Heart right ventricle (tissue), 16 donors: ENCODE measurements at regions not wholly inside any gene's neighbourhood (a gene's known extent, or its start where the extent isn't known, plus 50 kb on each side); places are given as distances from the start of the nearest gene placed in this dataset.

Experiments
- ATAC-seq, 8 donors: fragments of 200-7000 bp; cut with Tn5 transposase; one replicate each; pipeline ENCODE4 v1.9.1; 2020; ENCODE audit warnings: mild to moderate bottlenecking in 8 of 8, moderate library complexity in 8 of 8, moderate number of reproducible peaks in 1 of 8
- DNase-seq, 2 donors: peaks; one replicate each; pipeline ENCODE4 v3.0.0-alpha.2; 2020
- H3K27ac ChIP-seq, 10 donors: fragments of 200-600 bp; sonication (generic) in 2 of 10; one replicate each; pipeline versions ENCODE4 v1.5.0 to v1.8.0; 2020 to 2022; ENCODE audit warnings: mild to moderate bottlenecking in 3 of 10
- H3K27me3 ChIP-seq, 7 donors: fragments of 200-600 bp; one replicate each; pipeline ENCODE4 v1.8.0; 2021 to 2022; ENCODE audit warnings: mild to moderate bottlenecking in 2 of 7
- H3K36me3 ChIP-seq, 9 donors: fragments of 200-600 bp; sonication (generic) in 1 of 9; one replicate each; pipeline versions ENCODE4 v1.5.0 to v1.8.0; 2020 to 2022; ENCODE audit warnings: mild to moderate bottlenecking in 2 of 9
- H3K4me1 ChIP-seq, 9 donors: fragments of 200-600 bp; sonication (generic) in 1 of 9; one replicate each; pipeline versions ENCODE4 v1.5.0 to v1.8.0; 2020 to 2022; ENCODE audit warnings: mild to moderate bottlenecking in 4 of 9
- H3K4me3 ChIP-seq, 10 donors: fragments of 200-600 bp; sonication (generic) in 2 of 10; one replicate each; pipeline versions ENCODE4 v1.5.0 to v1.8.0; 2020 to 2022; ENCODE audit warnings: mild to moderate bottlenecking in 7 of 10, moderate library complexity in 2 of 10
- H3K9me3 ChIP-seq, 11 donors: fragments of 200-600 bp in 10 of 11; sonication (generic) in 2 of 11; one replicate each; pipeline versions ENCODE4 v1.5.0 to v1.8.0; 2013 to 2022; ENCODE audit warnings: mild to moderate bottlenecking in 2 of 11, control low read depth in 1 of 11, moderate library complexity in 1 of 11
- WGBS, 2 donors: extraction: QIAGEN DNeasy Blood & Tissue Kit; methylation state at CpG; one replicate each; pipeline ENCODE4 v1.1.7; 2013; ENCODE audit warnings: inconsistent platforms in 1 of 2; 5-methylcytosine and 5-hydroxymethylcytosine counted together
- intact Hi-C, 10 donors: fragments of 100-400 bp; cut with DNase I; formaldehyde crosslinking; loops; one replicate each; pipeline versions ENCODE4 v1.11.1 to v1.14.2; 2022
- TF ChIP-seq, protein P1 (sequence below), 9 donors: fragments of 200-600 bp; sonication (generic) in 2 of 9; IDR thresholded peaks; one replicate each; pipeline versions ENCODE4 v1.5.0 to v1.8.0; 2021 to 2022; ENCODE audit warnings: antibody characterized with exemption in 9 of 9, mild to moderate bottlenecking in 5 of 9, moderate library complexity in 1 of 9
- donor health status: Arrhythmogenic right ventricular cardiomyopathy.
- donor health status: ischemic (EF 13 %, LVEDD 7.1; RV severe dilation, severe dysfunction).
- donor health status: healthy with polysubstance abuse.
- donor health status: DM: no; HTN: yes; CAD: no.
- donor health status: DM: no; HTN: no; CAD: no.
- donor health status: ischemic (EF 25% LVEDD 6.9; RV normal size, moderate dysfunction).
- donor health status: ischemic (EF 25% LVEDD 5.7; RV mildly dilated, moderate dysfunction).
- donor health status: healthy.
- donor health status: DM: yes; HTN: yes; CAD: no.
- donor health status: Ischemic cardiomyopathy.
- donor health status: ischemic (EF 35%, LVEDD 5.7; RV mildly dilated, moderate dysfunction).
- donor health status: nonischemic (EF 11% LVEDD 7.7; RV severe dilation, severe dysfunction).
- donor health status: DM: yes; HTN: yes; CAD: no.
- donor health status: PGD.
- donor health status: ischemic (EF 29% LVEDD 5.4; RV normal size, mild dysfunction).
- donor health status: nonischemic (EF 23%, LVEDD 6.1; RV moderate dilation, normal function).

DNA sequence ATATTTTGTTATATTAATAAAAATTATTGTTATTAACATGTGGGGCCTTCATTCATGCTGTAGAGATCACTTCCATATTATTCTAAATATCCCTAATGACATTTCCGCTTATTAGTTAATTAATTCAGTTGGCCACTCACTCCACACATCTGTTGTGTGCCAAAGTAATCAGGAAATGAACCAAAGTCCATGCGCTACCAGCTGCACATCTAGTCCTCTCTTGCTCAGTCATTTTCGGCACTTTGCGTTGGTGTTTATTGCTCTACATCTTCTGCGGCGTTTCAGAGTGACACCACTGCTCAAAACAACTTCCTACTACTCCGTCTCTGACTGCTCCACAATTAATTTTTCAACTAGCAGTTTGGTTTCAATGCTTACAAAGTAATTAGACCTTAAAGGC lies 101.4 kb upstream of the ZFHX3 start:
- no peak for DNase-seq
- Histone ChIP-seq H3K4me1 (peaks cover 0 to 44% (median 4%) of the 10 kb centered on the region in 9 donors), H3K27ac (peak overlapping the region in 1 of 10 donors; percentile 20), H3K9me3 (no peaks in the 10 kb centered on the region), H3K4me3 (no peak overlapping the region), H3K27me3 (no peaks in the 10 kb centered on the region), H3K36me3 (no peaks in the 10 kb centered on the region)
- 51 to 67% methylated on average over 7 of the region's 7 CpGs for WGBS, 2 donors
- ATAC-seq: no peak
- intact Hi-C loops: no loop called here
- TF ChIP-seq, protein P1, sequence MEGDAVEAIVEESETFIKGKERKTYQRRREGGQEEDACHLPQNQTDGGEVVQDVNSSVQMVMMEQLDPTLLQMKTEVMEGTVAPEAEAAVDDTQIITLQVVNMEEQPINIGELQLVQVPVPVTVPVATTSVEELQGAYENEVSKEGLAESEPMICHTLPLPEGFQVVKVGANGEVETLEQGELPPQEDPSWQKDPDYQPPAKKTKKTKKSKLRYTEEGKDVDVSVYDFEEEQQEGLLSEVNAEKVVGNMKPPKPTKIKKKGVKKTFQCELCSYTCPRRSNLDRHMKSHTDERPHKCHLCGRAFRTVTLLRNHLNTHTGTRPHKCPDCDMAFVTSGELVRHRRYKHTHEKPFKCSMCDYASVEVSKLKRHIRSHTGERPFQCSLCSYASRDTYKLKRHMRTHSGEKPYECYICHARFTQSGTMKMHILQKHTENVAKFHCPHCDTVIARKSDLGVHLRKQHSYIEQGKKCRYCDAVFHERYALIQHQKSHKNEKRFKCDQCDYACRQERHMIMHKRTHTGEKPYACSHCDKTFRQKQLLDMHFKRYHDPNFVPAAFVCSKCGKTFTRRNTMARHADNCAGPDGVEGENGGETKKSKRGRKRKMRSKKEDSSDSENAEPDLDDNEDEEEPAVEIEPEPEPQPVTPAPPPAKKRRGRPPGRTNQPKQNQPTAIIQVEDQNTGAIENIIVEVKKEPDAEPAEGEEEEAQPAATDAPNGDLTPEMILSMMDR (IDR thresholded peaks at IDR 0.05): no peak

DNA sequence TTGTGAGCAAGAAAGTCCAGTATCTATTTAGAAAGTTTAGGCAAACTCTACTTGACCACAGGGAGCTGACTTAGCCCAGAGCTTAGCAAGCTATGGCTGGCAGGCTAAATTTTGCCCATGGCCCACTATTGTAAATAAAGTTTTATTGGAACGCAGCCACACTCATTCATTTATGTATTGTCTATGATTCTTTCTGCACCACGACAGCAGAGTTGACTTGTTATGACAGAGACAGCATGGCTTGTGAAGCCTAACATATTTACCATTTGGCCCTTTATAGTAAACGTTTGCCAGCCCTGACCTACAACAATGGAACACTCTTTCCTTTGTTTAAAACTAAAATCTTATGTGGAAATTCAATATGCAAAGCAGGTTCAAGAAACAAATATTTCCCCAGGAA lies 100.0 kb upstream of the ZFHX3 start:
- Histone ChIP-seq H3K27me3 (no peaks in the 10 kb centered on the region), H3K27ac (no peak overlapping the region), H3K4me3 (no peak overlapping the region), H3K36me3 (no peaks in the 10 kb centered on the region), H3K4me1 (peaks cover 0 to 33% (median 0%) of the 10 kb centered on the region in 9 donors), H3K9me3 (no peaks in the 10 kb centered on the region)
- intact Hi-C loops: no loop called here
- DNase-seq (no peak), ATAC-seq (no peak)
- 68 to 79% methylated on average over 3 of the region's 3 CpGs for WGBS, 2 donors
- TF ChIP-seq, protein P1 (IDR thresholded peaks at IDR 0.05): no peak

GRCh38 chr16:73145166-73145880 lies 97.4 kb upstream of the ZFHX3 start:
- DNase-seq: no peak
- intact Hi-C loops: no loop called here
- ATAC-seq: no peak
- no peaks in the 10 kb centered on the region for H3K36me3 ChIP-seq
- H3K27ac ChIP-seq: peak overlapping the region in 3 of 10 donors; percentile 71 to 77 (median 75)
- 91 to 92% methylated on average over 10 of the region's 10 CpGs for WGBS, 2 donors
- H3K27me3 ChIP-seq: no peaks in the 10 kb centered on the region
- no peak overlapping the region for H3K4me3 ChIP-seq
- peaks cover 0 to 19% (median 4%) of the 10 kb centered on the region in 9 donors for H3K4me1 ChIP-seq
- H3K9me3 ChIP-seq: no peaks in the 10 kb centered on the region
- TF ChIP-seq, protein P1 (IDR thresholded peaks at IDR 0.05): no peak

- Histone ChIP-seq H3K4me1 (peaks cover 0 to 15% (median 4%) of the 10 kb centered on the region in 9 donors), H3K4me3 (peak overlapping the region; percentile 23 to 56 (median 38)), H3K36me3 (no peaks in the 10 kb centered on the region), H3K27me3 (no peaks in the 10 kb centered on the region), H3K9me3 (no peaks in the 10 kb centered on the region), H3K27ac (peak overlapping the region; percentile 22 to 86 (median 73))
- 37 to 42% methylated on average over 14 of the region's 14 CpGs for WGBS, 2 donors
- intact Hi-C loops: no loop called here
- DNase-seq: no peak
- TF ChIP-seq, protein P1 (IDR thresholded peaks at IDR 0.05): no peak
- peak in 6 of 8 donors; percentile 30 to 70 (median 59) for ATAC-seq
These were observed 95.9 kb upstream of the ZFHX3 start for GRCh38 chr16:73143576-73144422.
